ENCODE measurements at regions not wholly inside any gene's neighbourhood (a gene's known extent, or its start where the extent isn't known, plus 50 kb on each side); places are given as distances from the start of the nearest gene placed in this dataset.
"Not testable (repeated sequence)": the region's sequence is repeated elsewhere in the genome, so short reads cannot be mapped to it uniquely, and the experiment has no call there.

DNA sequence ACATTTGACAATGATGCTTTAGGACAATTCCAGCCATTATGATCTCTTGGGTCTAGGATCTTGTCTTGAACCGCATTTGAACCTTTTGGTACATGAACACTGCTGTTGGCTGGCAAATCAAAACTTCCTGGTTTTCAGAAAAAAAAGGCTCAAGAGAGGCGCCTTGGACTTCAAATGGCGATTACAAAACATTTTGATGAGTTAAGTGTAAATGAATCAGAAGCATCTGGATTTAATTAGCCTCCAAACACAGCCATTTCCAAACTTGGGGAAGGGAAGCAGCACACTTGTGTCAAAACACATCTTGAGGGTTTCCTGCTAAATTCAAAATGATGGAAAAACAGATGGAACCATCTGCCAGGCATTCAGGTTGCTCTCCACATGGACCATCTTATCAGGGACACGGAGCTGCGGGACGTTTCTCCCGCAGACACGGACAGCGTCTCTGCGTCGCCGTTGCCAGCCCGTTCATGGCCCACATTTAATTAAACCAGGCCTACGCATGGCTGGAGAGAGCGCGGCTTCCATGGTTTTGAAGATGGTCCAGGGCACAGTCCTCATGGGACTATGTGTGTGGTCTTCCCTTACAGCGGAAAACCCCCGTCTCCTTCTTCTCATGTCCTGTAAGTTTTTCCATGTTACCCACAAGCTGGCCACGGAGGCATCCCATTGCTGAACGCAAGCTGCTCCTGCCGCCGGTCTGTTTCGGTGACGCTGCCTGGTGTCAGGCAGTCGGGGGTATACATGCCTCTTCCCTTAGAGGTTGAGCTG, 55.8 kb upstream of the PTCH1 start:
- Histone ChIP-seq H3K27ac (ENCODE audit: low read length) (no peak overlapping the region), H3K9me3 (ENCODE audit: low read length) (no peaks in the 10 kb centered on the region), H3K4me2 (ENCODE audit: low read length) (no peak overlapping the region), H3K79me2 (ENCODE audit: low read length) (no peaks in the 10 kb centered on the region), H4K20me1 (ENCODE audit: low read length) (no peaks in the 10 kb centered on the region), H3F3A (ENCODE audit: low read length, unreplicated experiment) (no peaks in the 10 kb centered on the region), H3K9ac (ENCODE audit: low read length) (no peak overlapping the region), H3K9me2 (replicated peaks; ENCODE audit: low read length) (no peaks in the 10 kb centered on the region), H3K4me1 (ENCODE audit: insufficient read depth, low read length) (no peaks in the 10 kb centered on the region), H3K27me3 (ENCODE audit: low read length) (no peaks in the 10 kb centered on the region), H2AFZ (ENCODE audit: low read length) (no peak overlapping the region), H3K36me3 (ENCODE audit: low read depth, low read length) (no peaks in the 10 kb centered on the region), H3K4me3 (ENCODE audit: low read length) (no peak overlapping the region)
- DNase-seq (no peak), ATAC-seq (no peak)
- CTCF ChIA-PET, result no interaction called here
- intact Hi-C loops (cut with micrococcal nuclease), result no loop called here
- no TSS peak for BruUV-seq (replicated peaks)
- POLR2A ChIA-PET (ENCODE audit: unreplicated experiment), result no interaction called here
- TF ChIP-seq, protein P1, sequence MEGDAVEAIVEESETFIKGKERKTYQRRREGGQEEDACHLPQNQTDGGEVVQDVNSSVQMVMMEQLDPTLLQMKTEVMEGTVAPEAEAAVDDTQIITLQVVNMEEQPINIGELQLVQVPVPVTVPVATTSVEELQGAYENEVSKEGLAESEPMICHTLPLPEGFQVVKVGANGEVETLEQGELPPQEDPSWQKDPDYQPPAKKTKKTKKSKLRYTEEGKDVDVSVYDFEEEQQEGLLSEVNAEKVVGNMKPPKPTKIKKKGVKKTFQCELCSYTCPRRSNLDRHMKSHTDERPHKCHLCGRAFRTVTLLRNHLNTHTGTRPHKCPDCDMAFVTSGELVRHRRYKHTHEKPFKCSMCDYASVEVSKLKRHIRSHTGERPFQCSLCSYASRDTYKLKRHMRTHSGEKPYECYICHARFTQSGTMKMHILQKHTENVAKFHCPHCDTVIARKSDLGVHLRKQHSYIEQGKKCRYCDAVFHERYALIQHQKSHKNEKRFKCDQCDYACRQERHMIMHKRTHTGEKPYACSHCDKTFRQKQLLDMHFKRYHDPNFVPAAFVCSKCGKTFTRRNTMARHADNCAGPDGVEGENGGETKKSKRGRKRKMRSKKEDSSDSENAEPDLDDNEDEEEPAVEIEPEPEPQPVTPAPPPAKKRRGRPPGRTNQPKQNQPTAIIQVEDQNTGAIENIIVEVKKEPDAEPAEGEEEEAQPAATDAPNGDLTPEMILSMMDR (conservative IDR thresholded peaks at IDR 0.05; ENCODE audit: low read depth, low read length), result no peak
- TF ChIP-seq EZH2 (IDR thresholded peaks at IDR 0.05; ENCODE audit: low read length, unreplicated experiment) (no peak), EZH2phosphoT487 (IDR thresholded peaks at IDR 0.05; ENCODE audit: borderline replicate concordance, low read length) (no peak)

DNA sequence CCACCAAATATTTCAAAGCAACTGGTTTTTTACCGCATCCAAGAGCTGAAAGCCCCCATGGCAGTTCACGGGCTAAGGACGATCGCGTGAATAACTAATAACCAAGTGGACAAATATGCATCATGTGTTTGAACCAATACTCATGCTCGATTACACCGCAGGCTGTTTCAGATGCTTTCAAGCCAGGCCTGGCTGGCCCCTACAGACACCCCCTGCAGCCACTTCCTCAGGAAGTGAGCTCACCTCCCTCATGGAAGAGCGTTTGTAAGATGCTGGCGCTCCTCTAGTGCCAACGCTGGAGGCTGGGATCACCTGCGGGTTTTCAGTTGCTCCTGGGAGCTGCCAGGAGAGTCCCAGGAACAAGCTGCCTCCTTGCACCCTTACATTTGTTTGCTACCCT, 53.9 kb upstream of the PTCH1 start:
- CTCF ChIA-PET, result no interaction called here
- Histone ChIP-seq H3K9ac (ENCODE audit: low read length) (no peak overlapping the region), H3K27ac (ENCODE audit: low read length) (no peak overlapping the region), H3F3A (ENCODE audit: low read length, unreplicated experiment) (no peaks in the 10 kb centered on the region), H3K79me2 (ENCODE audit: low read length) (no peaks in the 10 kb centered on the region), H3K4me2 (ENCODE audit: low read length) (no peak overlapping the region), H3K9me2 (replicated peaks; ENCODE audit: low read length) (no peaks in the 10 kb centered on the region), H3K27me3 (ENCODE audit: low read length) (no peaks in the 10 kb centered on the region), H3K36me3 (ENCODE audit: low read depth, low read length) (no peaks in the 10 kb centered on the region), H3K4me1 (ENCODE audit: insufficient read depth, low read length) (no peaks in the 10 kb centered on the region), H3K4me3 (ENCODE audit: low read length) (no peak overlapping the region), H4K20me1 (ENCODE audit: low read length) (no peaks in the 10 kb centered on the region), H3K9me3 (ENCODE audit: low read length) (no peaks in the 10 kb centered on the region), H2AFZ (ENCODE audit: low read length) (no peak overlapping the region)
- ATAC-seq (no peak), DNase-seq (no peak)
- intact Hi-C loops (cut with micrococcal nuclease), result no loop called here
- no TSS peak for BruUV-seq (replicated peaks)
- TF ChIP-seq EZH2phosphoT487 (IDR thresholded peaks at IDR 0.05; ENCODE audit: borderline replicate concordance, low read length), result no peak
- TF ChIP-seq EZH2 (IDR thresholded peaks at IDR 0.05; ENCODE audit: low read length, unreplicated experiment), result no peak
- TF ChIP-seq, protein P1 (conservative IDR thresholded peaks at IDR 0.05; ENCODE audit: low read depth, low read length), result no peak
- POLR2A ChIA-PET (ENCODE audit: unreplicated experiment), result no interaction called here

DNA sequence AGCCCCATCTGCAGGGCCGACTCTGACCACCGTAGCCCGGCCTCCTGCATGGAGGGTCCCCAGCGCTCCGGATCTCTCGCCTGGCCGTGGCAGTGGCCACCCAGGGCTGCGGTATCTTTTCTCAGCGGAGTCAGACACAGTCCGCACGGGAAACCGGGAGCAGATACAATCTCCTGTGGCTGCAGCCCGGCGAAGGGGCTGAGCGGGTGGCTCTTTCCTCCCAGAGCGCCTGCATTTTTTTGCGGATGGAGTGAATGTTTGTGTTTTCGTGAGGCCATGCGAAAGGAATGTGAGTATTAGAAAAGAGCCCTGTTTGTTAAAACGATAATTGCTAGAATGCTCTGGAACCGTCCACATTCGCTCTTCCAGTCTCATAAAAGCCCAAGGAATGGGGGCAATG, 53.4 kb upstream of the PTCH1 start:
- no TSS peak for BruUV-seq (replicated peaks)
- H3F3A ChIP-seq (ENCODE audit: low read length, unreplicated experiment), result no peaks in the 10 kb centered on the region
- H3K36me3 ChIP-seq (ENCODE audit: low read depth, low read length), result no peaks in the 10 kb centered on the region
- intact Hi-C loops (cut with micrococcal nuclease), result no loop called here
- CTCF ChIA-PET, result no interaction called here
- H2AFZ ChIP-seq (ENCODE audit: low read length), result no peak overlapping the region
- no peak overlapping the region for H3K9ac ChIP-seq (ENCODE audit: low read length)
- no peak for DNase-seq
- TF ChIP-seq EZH2 (IDR thresholded peaks at IDR 0.05; ENCODE audit: low read length, unreplicated experiment), result no peak
- TF ChIP-seq, protein P1 (conservative IDR thresholded peaks at IDR 0.05; ENCODE audit: low read depth, low read length), result no peak
- no peak for TF ChIP-seq EZH2phosphoT487 (IDR thresholded peaks at IDR 0.05; ENCODE audit: borderline replicate concordance, low read length)
- no peaks in the 10 kb centered on the region for H3K9me2 ChIP-seq (replicated peaks; ENCODE audit: low read length)
- no peaks in the 10 kb centered on the region for H3K79me2 ChIP-seq (ENCODE audit: low read length)
- no peaks in the 10 kb centered on the region for H3K27me3 ChIP-seq (ENCODE audit: low read length)
- no peaks in the 10 kb centered on the region for H4K20me1 ChIP-seq (ENCODE audit: low read length)
- no peak overlapping the region for H3K4me3 ChIP-seq (ENCODE audit: low read length)
- POLR2A ChIA-PET (ENCODE audit: unreplicated experiment), result no interaction called here
- ATAC-seq, result no peak
- no peak overlapping the region for H3K27ac ChIP-seq (ENCODE audit: low read length)
- no peaks in the 10 kb centered on the region for H3K9me3 ChIP-seq (ENCODE audit: low read length)
- no peak overlapping the region for H3K4me2 ChIP-seq (ENCODE audit: low read length)
- H3K4me1 ChIP-seq (ENCODE audit: insufficient read depth, low read length), result no peaks in the 10 kb centered on the region

DNA sequence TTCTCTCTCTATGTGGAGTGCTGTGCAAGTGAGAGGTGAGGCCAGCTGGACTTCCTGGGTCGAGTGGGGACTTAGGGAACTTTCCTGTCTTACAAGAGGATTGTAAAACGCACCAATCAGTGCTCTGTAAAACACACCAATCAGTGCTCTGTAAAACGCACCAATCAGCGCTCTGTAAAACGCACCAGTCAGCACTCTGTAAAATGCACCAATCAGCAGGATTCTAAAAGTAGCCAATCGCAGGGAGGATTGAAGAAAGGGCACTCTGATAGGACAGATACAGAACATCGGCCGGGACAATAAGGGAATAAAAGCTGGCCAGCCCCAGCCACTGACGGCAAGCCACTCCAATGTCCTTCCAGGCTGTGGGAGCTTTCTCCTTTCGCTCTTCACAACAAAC, 52.0 kb upstream of the PTCH1 start:
- CTCF ChIA-PET; H4K20me1 ChIP-seq (ENCODE audit: low read length); H3K27ac ChIP-seq (ENCODE audit: low read length); H3K36me3 ChIP-seq (ENCODE audit: low read depth, low read length); H3K9me2 ChIP-seq (replicated peaks; ENCODE audit: low read length); H3K79me2 ChIP-seq (ENCODE audit: low read length); H3K9me3 ChIP-seq (ENCODE audit: low read length); H3K27me3 ChIP-seq (ENCODE audit: low read length); BruUV-seq (replicated peaks); DNase-seq; POLR2A ChIA-PET (ENCODE audit: unreplicated experiment); H3K4me2 ChIP-seq (ENCODE audit: low read length); H3K4me1 ChIP-seq (ENCODE audit: insufficient read depth, low read length); H3F3A ChIP-seq (ENCODE audit: low read length, unreplicated experiment); H3K9ac ChIP-seq (ENCODE audit: low read length); H2AFZ ChIP-seq (ENCODE audit: low read length); H3K4me3 ChIP-seq (ENCODE audit: low read length); ATAC-seq; intact Hi-C loops (cut with micrococcal nuclease): not testable (repeated sequence)

Data from PC-3 (cell line).